ENCODE measurements at regions not wholly inside any gene's neighbourhood (a gene's known extent, or its start where the extent isn't known, plus 50 kb on each side); places are given as distances from the start of the nearest gene placed in this dataset.

- H4K20me1 ChIP-seq (ENCODE audit: control insufficient read depth, insufficient read depth, low read length, poor library complexity, severe bottlenecking) = no peaks in the 10 kb centered on the region
- no peaks in the 10 kb centered on the region for H3K79me2 ChIP-seq (ENCODE audit: control insufficient read depth, insufficient read depth, low read length)
- ChIA-PET POLR2A (no interaction called here), CTCF (no interaction called here)
- intact Hi-C loops (cut with micrococcal nuclease) = no loop called here
- no peaks in the 10 kb centered on the region for H3K4me1 ChIP-seq (ENCODE audit: control insufficient read depth in 2 of 2, insufficient read depth in 2 of 2, low read length in 2 of 2)
- DNase-seq = no peak
- peaks cover 0 to 3% (median 0%) of the 10 kb centered on the region in 4 experiments for H3K27me3 ChIP-seq (replicated peaks in 1 of 4; ENCODE audit: control extremely low read depth in 1 of 4, control insufficient read depth in 3 of 4, insufficient read depth in 4 of 4, low read length in 3 of 4)
- H3K9me3 Mint-ChIP-seq (ENCODE audit: insufficient read depth) = no peaks in the 10 kb centered on the region
- ATAC-seq (ENCODE audit: low read depth) = no peak
- no peak overlapping the region for H2AFZ ChIP-seq (ENCODE audit: insufficient read depth, low read depth, low read length, poor library complexity, severe bottlenecking)
- H3K27ac ChIP-seq (ENCODE audit: low read length in 2 of 2) = no peak overlapping the region
- H3K9ac ChIP-seq (ENCODE audit: low read length) = no peak overlapping the region
- peaks cover 12% of the 10 kb centered on the region for H3K27me3 Mint-ChIP-seq
- no peak overlapping the region for H3K27ac Mint-ChIP-seq
- no peaks in the 10 kb centered on the region for H3K36me3 ChIP-seq (replicated peaks in 1 of 2; ENCODE audit: control extremely low read depth in 1 of 2, control insufficient read depth in 1 of 2, extremely low read depth in 1 of 2, insufficient read depth in 2 of 2, low read length in 1 of 2)
- TF ChIP-seq CTCF (IDR thresholded peaks at IDR 0.05) = no peak
- no peak for TF ChIP-seq EZH2 (IDR thresholded peaks at IDR 0.05; ENCODE audit: borderline replicate concordance, insufficient read depth, low read depth, low read length, poor library complexity, severe bottlenecking)
- peaks cover 0 to 3% (median 0%) of the 10 kb centered on the region in 3 donors for H3K9me3 ChIP-seq (ENCODE audit: control extremely low read depth in 1 of 3, control insufficient read depth in 2 of 3, insufficient read depth in 1 of 3, low read length in 2 of 3)
- no peak overlapping the region for H3K4me2 ChIP-seq (replicated peaks; ENCODE audit: low read depth, low read length, poor library complexity, severe bottlenecking)
- no peak overlapping the region for H3K4me3 Mint-ChIP-seq
- H3K4me1 Mint-ChIP-seq = no peaks in the 10 kb centered on the region
- no CpG with 5 or more reads among the region's 3 CpGs for WGBS (ENCODE audit: insufficient coverage)
- H3K4me3 ChIP-seq (ENCODE audit: control extremely low read depth in 1 of 5, extremely low read depth in 1 of 5, insufficient read depth in 1 of 5, low read depth in 2 of 5, low read length in 4 of 5) = no peak overlapping the region
Observed at GRCh38 chr15:31834654-31835053, 195.7 kb upstream of the CHRNA7 start.

GRCh38 chr15:31839388-31839787 lies 190.9 kb upstream of the CHRNA7 start:
- Histone ChIP-seq H3K36me3 (replicated peaks in 1 of 2; ENCODE audit: control extremely low read depth in 1 of 2, control insufficient read depth in 1 of 2, extremely low read depth in 1 of 2, insufficient read depth in 2 of 2, low read length in 1 of 2) (no peaks in the 10 kb centered on the region), H3K27me3 (replicated peaks in 1 of 4; ENCODE audit: control extremely low read depth in 1 of 4, control insufficient read depth in 3 of 4, insufficient read depth in 4 of 4, low read length in 3 of 4) (peaks cover 0 to 3% (median 0%) of the 10 kb centered on the region in 4 experiments), H3K4me1 (ENCODE audit: control insufficient read depth in 2 of 2, insufficient read depth in 2 of 2, low read length in 2 of 2) (no peaks in the 10 kb centered on the region), H3K4me2 (replicated peaks; ENCODE audit: low read depth, low read length, poor library complexity, severe bottlenecking) (no peak overlapping the region), H4K20me1 (ENCODE audit: control insufficient read depth, insufficient read depth, low read length, poor library complexity, severe bottlenecking) (no peaks in the 10 kb centered on the region), H2AFZ (ENCODE audit: insufficient read depth, low read depth, low read length, poor library complexity, severe bottlenecking) (no peak overlapping the region), H3K79me2 (ENCODE audit: control insufficient read depth, insufficient read depth, low read length) (no peaks in the 10 kb centered on the region), H3K9me3 (ENCODE audit: control extremely low read depth in 1 of 3, control insufficient read depth in 2 of 3, insufficient read depth in 1 of 3, low read length in 2 of 3) (no peaks in the 10 kb centered on the region), H3K27ac (ENCODE audit: low read length in 2 of 2) (no peak overlapping the region), H3K9ac (ENCODE audit: low read length) (no peak overlapping the region), H3K4me3 (ENCODE audit: control extremely low read depth in 1 of 5, extremely low read depth in 1 of 5, insufficient read depth in 1 of 5, low read depth in 2 of 5, low read length in 4 of 5) (no peak overlapping the region)
- H3K4me3 Mint-ChIP-seq = no peak overlapping the region
- DNase-seq (no peak), ATAC-seq (ENCODE audit: low read depth) (no peak)
- ChIA-PET CTCF (no interaction called here), POLR2A (no interaction called here)
- H3K27ac Mint-ChIP-seq = no peak overlapping the region
- H3K27me3 Mint-ChIP-seq = peaks cover 10% of the 10 kb centered on the region
- no peaks in the 10 kb centered on the region for H3K9me3 Mint-ChIP-seq (ENCODE audit: insufficient read depth)
- no CpG with 5 or more reads among the region's 3 CpGs for WGBS (ENCODE audit: insufficient coverage)
- H3K4me1 Mint-ChIP-seq = no peaks in the 10 kb centered on the region
- TF ChIP-seq CTCF (IDR thresholded peaks at IDR 0.05) (no peak), EZH2 (IDR thresholded peaks at IDR 0.05; ENCODE audit: borderline replicate concordance, insufficient read depth, low read depth, low read length, poor library complexity, severe bottlenecking) (no peak)
- intact Hi-C loops (cut with micrococcal nuclease) = no loop called here

Measured in B cell (primary cell).